ENCODE measurements at regions not wholly inside any gene's neighbourhood (a gene's known extent, or its start where the extent isn't known, plus 50 kb on each side); places are given as distances from the start of the nearest gene placed in this dataset.
"Not testable (repeated sequence)": the region's sequence is repeated elsewhere in the genome, so short reads cannot be mapped to it uniquely, and the experiment has no call there.

DNA sequence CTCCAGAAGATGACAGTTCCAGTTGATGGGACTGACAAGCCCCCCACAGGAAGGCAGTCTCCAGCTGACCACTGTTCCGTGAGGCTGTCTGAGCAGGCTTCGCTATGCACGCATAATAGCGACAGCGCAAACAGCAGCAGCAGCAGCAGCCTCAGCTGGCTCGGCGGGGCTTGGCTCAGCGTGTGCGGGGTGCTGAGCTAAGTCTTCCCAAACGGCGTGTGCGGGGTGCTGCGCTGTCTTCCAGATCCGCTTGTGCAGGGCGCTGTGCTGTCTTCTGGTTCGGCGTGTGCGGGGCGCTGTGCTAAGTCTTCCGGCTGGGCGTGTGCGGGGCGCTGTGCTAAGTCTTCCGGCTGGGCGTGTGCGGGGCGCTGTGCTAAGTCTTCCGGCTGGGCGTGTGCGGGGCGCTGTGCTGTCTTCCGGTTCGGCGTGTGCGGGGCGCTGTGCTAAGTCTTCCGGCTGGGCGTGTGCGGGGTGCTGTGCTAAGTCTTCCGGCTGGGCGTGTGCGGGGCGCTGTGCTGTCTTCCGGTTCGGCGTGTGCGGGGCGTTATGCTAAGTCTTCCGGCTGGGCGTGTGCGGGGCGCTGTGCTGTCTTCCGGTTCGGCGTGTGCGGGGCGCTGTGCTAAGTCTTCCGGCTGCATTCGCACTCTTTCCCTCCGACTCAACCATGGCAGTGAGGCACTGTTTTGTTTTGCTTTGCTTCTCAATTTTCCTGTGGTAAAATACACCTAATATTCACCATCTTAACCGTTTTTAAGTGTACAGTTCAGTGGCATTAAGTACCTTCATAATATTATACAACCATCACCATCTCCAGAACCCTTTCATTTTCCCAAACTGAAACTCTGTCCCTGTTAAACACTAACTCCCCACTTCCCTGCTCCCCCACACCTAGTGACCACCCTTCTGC, 156.1 kb downstream of the BMP7 start:
- TF ChIP-seq, protein P1, sequence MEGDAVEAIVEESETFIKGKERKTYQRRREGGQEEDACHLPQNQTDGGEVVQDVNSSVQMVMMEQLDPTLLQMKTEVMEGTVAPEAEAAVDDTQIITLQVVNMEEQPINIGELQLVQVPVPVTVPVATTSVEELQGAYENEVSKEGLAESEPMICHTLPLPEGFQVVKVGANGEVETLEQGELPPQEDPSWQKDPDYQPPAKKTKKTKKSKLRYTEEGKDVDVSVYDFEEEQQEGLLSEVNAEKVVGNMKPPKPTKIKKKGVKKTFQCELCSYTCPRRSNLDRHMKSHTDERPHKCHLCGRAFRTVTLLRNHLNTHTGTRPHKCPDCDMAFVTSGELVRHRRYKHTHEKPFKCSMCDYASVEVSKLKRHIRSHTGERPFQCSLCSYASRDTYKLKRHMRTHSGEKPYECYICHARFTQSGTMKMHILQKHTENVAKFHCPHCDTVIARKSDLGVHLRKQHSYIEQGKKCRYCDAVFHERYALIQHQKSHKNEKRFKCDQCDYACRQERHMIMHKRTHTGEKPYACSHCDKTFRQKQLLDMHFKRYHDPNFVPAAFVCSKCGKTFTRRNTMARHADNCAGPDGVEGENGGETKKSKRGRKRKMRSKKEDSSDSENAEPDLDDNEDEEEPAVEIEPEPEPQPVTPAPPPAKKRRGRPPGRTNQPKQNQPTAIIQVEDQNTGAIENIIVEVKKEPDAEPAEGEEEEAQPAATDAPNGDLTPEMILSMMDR (IDR thresholded peaks at IDR 0.05), result not testable (repeated sequence)
- TF ChIP-seq POLR2A (IDR thresholded peaks at IDR 0.05), result not testable (repeated sequence)
